Activated B cell treated with CpG ODN at 0.5 μM for 24 hours (primary cell): ENCODE measurements at regions not wholly inside any gene's neighbourhood (a gene's known extent, or its start where the extent isn't known, plus 50 kb on each side); places are given as distances from the start of the nearest gene placed in this dataset.
"Not testable (repeated sequence)": the region's sequence is repeated elsewhere in the genome, so short reads cannot be mapped to it uniquely, and the experiment has no call there.

ENCODE experiments used
- ATAC-seq: fragments of 200-7000 bp; cut with Tn5 transposase; one replicate; pipeline ENCODE4 v1.10.0; 2021; ENCODE audit warnings: low read depth, mild to moderate bottlenecking, moderate library complexity
- CTCF ChIA-PET: fragments of 350-600 bp; sonication (Branson Sonifier 250); formaldehyde crosslinking; loops from one replicate; lab custom pipeline; 2021; ENCODE audit warnings: antibody characterized with exemption; lab: Charles Lee
- POLR2A ChIA-PET: fragments of 350-600 bp; sonication (Branson Sonifier 250); formaldehyde crosslinking; loops from one replicate; lab custom pipeline; 2021; ENCODE audit warnings: antibody characterized with exemption; lab: Charles Lee
- DNase-seq: peaks from one replicate; pipeline ENCODE4 v3.0.0; 2022
- H3K27ac Mint-ChIP-seq: one replicate; pipeline ENCODE4 v1.8.0; 2020; ENCODE audit warnings: mixed read lengths
- H3K27me3 Mint-ChIP-seq: one replicate; pipeline ENCODE4 v1.8.0; 2021; ENCODE audit warnings: mixed read lengths
- H3K36me3 Mint-ChIP-seq: one replicate; pipeline ENCODE4 v1.8.0; 2021; ENCODE audit warnings: low read depth, mixed read lengths
- H3K4me1 Mint-ChIP-seq: one replicate; pipeline ENCODE4 v1.8.0; 2021; ENCODE audit warnings: mixed read lengths
- H3K4me3 Mint-ChIP-seq: one replicate; pipeline ENCODE4 v1.8.0; 2020; ENCODE audit warnings: mild to moderate bottlenecking, mixed read lengths
- H3K9me3 Mint-ChIP-seq: one replicate; pipeline ENCODE4 v1.8.0; 2020; ENCODE audit warnings: mixed read lengths
- intact Hi-C: fragments of 100-400 bp; cut with micrococcal nuclease; formaldehyde crosslinking; loops from one replicate; pipeline ENCODE4 v1.15.1; 2024
- TF ChIP-seq, protein P1 (sequence below): fragments of 200-600 bp; IDR thresholded peaks from one replicate; pipeline ENCODE4 v1.8.0; 2022; ENCODE audit warnings: antibody characterized with exemption, mild to moderate bottlenecking

- Mint-ChIP-seq H3K9me3 (peaks cover 9% of the 10 kb centered on the region), H3K27ac (no peak overlapping the region), H3K4me1 (no peaks in the 10 kb centered on the region), H3K36me3 (no peaks in the 10 kb centered on the region), H3K4me3 (no peak overlapping the region), H3K27me3 (peaks cover 3% of the 10 kb centered on the region)
- TF ChIP-seq, protein P1, sequence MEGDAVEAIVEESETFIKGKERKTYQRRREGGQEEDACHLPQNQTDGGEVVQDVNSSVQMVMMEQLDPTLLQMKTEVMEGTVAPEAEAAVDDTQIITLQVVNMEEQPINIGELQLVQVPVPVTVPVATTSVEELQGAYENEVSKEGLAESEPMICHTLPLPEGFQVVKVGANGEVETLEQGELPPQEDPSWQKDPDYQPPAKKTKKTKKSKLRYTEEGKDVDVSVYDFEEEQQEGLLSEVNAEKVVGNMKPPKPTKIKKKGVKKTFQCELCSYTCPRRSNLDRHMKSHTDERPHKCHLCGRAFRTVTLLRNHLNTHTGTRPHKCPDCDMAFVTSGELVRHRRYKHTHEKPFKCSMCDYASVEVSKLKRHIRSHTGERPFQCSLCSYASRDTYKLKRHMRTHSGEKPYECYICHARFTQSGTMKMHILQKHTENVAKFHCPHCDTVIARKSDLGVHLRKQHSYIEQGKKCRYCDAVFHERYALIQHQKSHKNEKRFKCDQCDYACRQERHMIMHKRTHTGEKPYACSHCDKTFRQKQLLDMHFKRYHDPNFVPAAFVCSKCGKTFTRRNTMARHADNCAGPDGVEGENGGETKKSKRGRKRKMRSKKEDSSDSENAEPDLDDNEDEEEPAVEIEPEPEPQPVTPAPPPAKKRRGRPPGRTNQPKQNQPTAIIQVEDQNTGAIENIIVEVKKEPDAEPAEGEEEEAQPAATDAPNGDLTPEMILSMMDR = no peak
- POLR2A ChIA-PET = no interaction called here
- CTCF ChIA-PET = interaction anchor here (1.3 kb wide), 1 partner anchor 642 kb away, joined by 6 read pairs; no protein-coding TSS in a partner anchor
- DNase-seq = no peak
- intact Hi-C loops = loop anchor here (10.0 kb wide), 1 partner anchor 1096 kb away; no protein-coding TSS in a partner anchor
- no peak for ATAC-seq
Observed at GRCh38 chr18:6520901-6521300, 106.2 kb upstream of the L3MBTL4 start.

DNA sequence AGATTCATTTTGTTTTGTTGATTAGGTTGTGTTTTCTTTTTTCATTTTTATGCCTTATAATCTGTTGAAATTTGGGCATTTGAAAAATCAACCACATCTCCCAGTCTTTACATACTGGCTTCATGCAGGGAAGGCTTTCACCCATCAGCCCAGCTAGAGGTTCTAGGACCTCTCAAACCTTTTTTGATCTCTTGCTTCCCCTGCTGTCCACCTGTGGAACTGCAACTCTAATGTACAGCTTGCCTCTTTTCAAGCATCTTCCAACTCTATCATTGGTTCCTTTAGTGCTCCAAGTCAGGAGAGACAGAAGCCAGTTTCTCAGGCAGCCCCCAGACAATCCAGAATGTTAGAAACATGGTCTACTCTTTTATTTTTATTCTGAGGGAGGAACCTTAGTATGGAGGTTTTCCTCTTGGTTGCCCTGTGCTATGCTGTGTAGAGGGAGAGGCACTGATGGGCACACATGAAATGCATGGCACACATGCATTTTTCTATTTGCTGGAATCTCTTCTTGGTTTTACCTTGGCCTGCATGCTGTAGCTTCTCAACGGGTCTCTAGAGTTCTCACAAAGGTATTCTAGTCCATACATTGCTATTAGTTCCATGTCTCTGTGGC, 107.2 kb upstream of the L3MBTL4 start:
- ChIA-PET CTCF (interaction anchor here (0.9 to 1.3 kb wide), 2 partner anchors 632 to 643 kb away, joined by 3 to 6 read pairs; no protein-coding TSS in a partner anchor), POLR2A (no interaction called here)
- Mint-ChIP-seq H3K27me3 (peaks cover 3% of the 10 kb centered on the region), H3K27ac (no peak overlapping the region), H3K4me1 (no peaks in the 10 kb centered on the region), H3K4me3 (no peak overlapping the region), H3K9me3 (peaks cover 6% of the 10 kb centered on the region), H3K36me3 (no peaks in the 10 kb centered on the region)
- intact Hi-C loops = loop anchor here (1.0 to 10.0 kb wide), 3 partner anchors 643 to 1097 kb away; no protein-coding TSS in a partner anchor
- TF ChIP-seq, protein P1 = no peak
- no peak for DNase-seq
- no peak for ATAC-seq

- no peak for DNase-seq
- no peaks in the 10 kb centered on the region for H3K4me1 Mint-ChIP-seq
- CTCF ChIA-PET = no interaction called here
- peaks cover 3% of the 10 kb centered on the region for H3K27me3 Mint-ChIP-seq
- no peaks in the 10 kb centered on the region for H3K36me3 Mint-ChIP-seq
- peaks cover 4% of the 10 kb centered on the region for H3K9me3 Mint-ChIP-seq
- no peak for ATAC-seq
- no peak overlapping the region for H3K27ac Mint-ChIP-seq
- TF ChIP-seq, protein P1 = no peak
- intact Hi-C loops = loop anchor here (10.0 kb wide), 1 partner anchor 1101 kb away; no protein-coding TSS in a partner anchor
- H3K4me3 Mint-ChIP-seq = no peak overlapping the region
- POLR2A ChIA-PET = no interaction called here
Observed at GRCh38 chr18:6525604-6526003, 110.9 kb upstream of the L3MBTL4 start.

GRCh38 chr18:6537475-6537874, 122.8 kb upstream of the L3MBTL4 start:
- H3K27ac Mint-ChIP-seq = no peak overlapping the region
- TF ChIP-seq, protein P1 = no peak
- no peaks in the 10 kb centered on the region for H3K36me3 Mint-ChIP-seq
- POLR2A ChIA-PET = no interaction called here
- ATAC-seq (no peak), DNase-seq (no peak)
- H3K4me1 Mint-ChIP-seq = no peaks in the 10 kb centered on the region
- H3K9me3 Mint-ChIP-seq = peaks cover 2% of the 10 kb centered on the region
- CTCF ChIA-PET = no interaction called here
- peaks cover 3% of the 10 kb centered on the region for H3K27me3 Mint-ChIP-seq
- no peak overlapping the region for H3K4me3 Mint-ChIP-seq
- intact Hi-C loops = no loop called here

DNA sequence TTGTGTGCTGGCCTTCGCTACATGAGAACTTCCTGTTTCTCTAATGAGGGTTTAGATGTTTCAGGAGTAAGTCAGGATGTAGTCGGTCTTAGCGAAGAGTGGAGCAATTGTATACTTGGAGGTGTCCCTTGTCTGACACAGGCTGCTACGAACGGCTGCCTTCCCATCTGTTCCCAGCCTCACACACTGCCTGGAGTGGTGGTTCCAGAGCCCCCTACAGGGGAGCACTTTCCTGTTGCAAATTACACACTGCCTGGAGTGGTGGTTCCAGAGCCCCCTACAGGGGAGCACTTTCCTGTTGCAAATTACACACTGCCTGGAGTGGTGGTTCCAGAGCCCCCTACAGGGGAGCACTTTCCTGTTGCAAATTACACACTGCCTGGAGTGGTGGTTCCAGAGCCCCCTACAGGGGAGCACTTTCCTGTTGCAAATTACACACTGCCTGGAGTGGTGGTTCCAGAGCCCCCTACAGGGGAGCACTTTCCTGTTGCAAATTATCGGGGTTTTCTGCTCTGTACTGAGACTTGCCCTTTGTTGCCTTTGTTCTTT, 126.5 kb upstream of the L3MBTL4 start:
- H3K36me3 Mint-ChIP-seq, H3K9me3 Mint-ChIP-seq, DNase-seq, H3K4me3 Mint-ChIP-seq, H3K4me1 Mint-ChIP-seq, ATAC-seq, H3K27me3 Mint-ChIP-seq, intact Hi-C loops, CTCF ChIA-PET, H3K27ac Mint-ChIP-seq, POLR2A ChIA-PET: not testable (repeated sequence)
